K562 (cell line): ENCODE measurements at regions not wholly inside any gene's neighbourhood (a gene's known extent, or its start where the extent isn't known, plus 50 kb on each side); places are given as distances from the start of the nearest gene placed in this dataset.

Experiments used
- ATF3 ChIP-seq, 2 experiments: fragments of 450-650 bp in 1 of 2; sonication (generic) in 1 of 2; formaldehyde crosslinking in 1 of 2; IDR thresholded peaks in 1 of 2; conservative IDR thresholded peaks in 1 of 2; 2 replicates each; pipeline versions ENCODE4 v1.6.1 to v1.8.1; 2016 to 2023; ENCODE audit warnings: mild to moderate bottlenecking in 2 of 2, moderate library complexity in 2 of 2, inconsistent platforms in 1 of 2, missing genetic modification reagents in 1 of 2
- CBX3 ChIP-seq, 2 experiments: IDR thresholded peaks; 1 replicate in 1 of 2; 2 replicates in 1 of 2; pipeline ENCODE4 v1.6.1; 2012; ENCODE audit warnings: inconsistent platforms in 2 of 2, low read length in 2 of 2, borderline replicate concordance in 1 of 2, control low read depth in 1 of 2
- CREB3 ChIP-seq: fragments of 450-650 bp; conservative IDR thresholded peaks from 2 replicates; pipeline ENCODE4 v1.6.1; 2016; ENCODE audit warnings: missing genetic modification characterization, low read depth, mild to moderate bottlenecking, missing compliant biosample characterization, moderate library complexity
- CREM ChIP-seq: IDR thresholded peaks from 2 replicates; pipeline ENCODE4 v1.6.1; 2014; ENCODE audit warnings: antibody characterized with exemption, low read depth
- EHMT2 ChIP-seq: fragments of 450-650 bp; IDR thresholded peaks from 2 replicates; pipeline ENCODE4 v1.6.1; 2018; ENCODE audit warnings: antibody characterized with exemption
- HINFP ChIP-seq: fragments of 450-650 bp; conservative IDR thresholded peaks from 2 replicates; pipeline ENCODE4 v1.6.1; 2016; ENCODE audit warnings: missing genetic modification characterization, low read depth, mild to moderate bottlenecking, control low read depth, missing compliant biosample characterization
- JUNB ChIP-seq: fragments of 450-650 bp; formaldehyde crosslinking; conservative IDR thresholded peaks from 2 replicates; pipeline ENCODE4 v1.4.0; 2020; ENCODE audit warnings: mild to moderate bottlenecking
- LEF1 ChIP-seq: fragments of 450-650 bp; IDR thresholded peaks from 2 replicates; pipeline ENCODE4 v1.6.1; 2016; ENCODE audit warnings: mild to moderate bottlenecking
- MEF2D ChIP-seq: conservative IDR thresholded peaks from 2 replicates; pipeline ENCODE4 v1.6.1; 2016; ENCODE audit warnings: low read depth, missing genetic modification characterization, missing compliant biosample characterization
- POLR2AphosphoS5 ChIP-seq: IDR thresholded peaks from 2 replicates; pipeline ENCODE4 v1.6.1; 2011; ENCODE audit warnings: mild to moderate bottlenecking, low read depth, low read length, moderate library complexity; ENCODE audit not compliant: control insufficient read depth, insufficient read depth
- PTRF ChIP-seq: fragments of 450-650 bp; IDR thresholded peaks from 2 replicates; pipeline ENCODE4 v1.6.1; 2016; ENCODE audit warnings: mild to moderate bottlenecking, missing genetic modification characterization, missing compliant biosample characterization
- PTTG1 ChIP-seq: fragments of 450-650 bp; IDR thresholded peaks from 2 replicates; pipeline ENCODE4 v1.6.1; 2016; ENCODE audit warnings: low read depth, mild to moderate bottlenecking, missing genetic modification characterization, missing compliant biosample characterization
- RAD51 ChIP-seq: fragments of 450-650 bp; IDR thresholded peaks from 2 replicates; pipeline ENCODE4 v1.7.1; 2016; ENCODE audit warnings: low read depth, mild to moderate bottlenecking, borderline replicate concordance
- SOX6 ChIP-seq: fragments of 450-650 bp; IDR thresholded peaks from 2 replicates; pipeline ENCODE4 v1.6.1; 2014; ENCODE audit warnings: mild to moderate bottlenecking
- STAT5A ChIP-seq: IDR thresholded peaks from 2 replicates; pipeline ENCODE4 v1.6.1; 2012; ENCODE audit warnings: low read length, inconsistent platforms, borderline replicate concordance
- TCF3 ChIP-seq: sonication (generic); formaldehyde crosslinking; IDR thresholded peaks from 2 replicates; pipeline ENCODE4 v1.4.0; 2020; ENCODE audit warnings: mild to moderate bottlenecking, missing genetic modification reagents
- TRIM24 ChIP-seq, 2 experiments: fragments of 450-650 bp; IDR thresholded peaks; 2 replicates each; pipeline ENCODE4 v1.6.1; 2016
- ZNF41 ChIP-seq: fragments of 250-450 bp; sonication (Bioruptor Pico); conservative IDR thresholded peaks from 2 replicates; pipeline ENCODE4 v1.4.0; 2020; ENCODE audit warnings: mild to moderate bottlenecking
- ZNF584 ChIP-seq: fragments of 200-800 bp; sonication (Bioruptor generic); IDR thresholded peaks from 2 replicates; pipeline ENCODE4 v1.6.1; 2016; ENCODE audit warnings: low read depth, mild to moderate bottlenecking, missing genetic modification characterization, missing compliant biosample characterization
- TF ChIP-seq, protein P1 (sequence below): fragments of 450-650 bp; IDR thresholded peaks from 2 replicates; pipeline ENCODE4 v1.6.1; 2016
- TF ChIP-seq, protein P2 (sequence below), 2 experiments: fragments of 450-650 bp; conservative IDR thresholded peaks; 2 replicates each; pipeline ENCODE4 v1.6.1; 2017; ENCODE audit warnings: mild to moderate bottlenecking in 2 of 2, moderate library complexity in 2 of 2

- TF ChIP-seq MEF2D (tag) (0 out of 2 replicates have a peak, but pooled peaks have one; percentile 46), JUNB (CRISPR knock-in tag) (no peak), ZNF41 (CRISPR knock-in tag) (0 out of 2 replicates have a peak, but pooled peaks have one; percentile 12), EHMT2 (peak; percentile 47; the same call in 1 of the 2 replicates), RAD51 (peak; percentile 22; the same call in 1 of the 2 replicates), ZNF584 (CRISPR knock-in tag) (peak; percentile 66; the same call in 1 of the 2 replicates), TRIM24 (IDR thresholded peaks at IDR 0.05) (peak; percentile 59 to 71; a peak in 3 of 4 replicates), HINFP (tag) (peak; percentile 62), PTTG1 (tag) (0 out of 2 replicates have a peak, but pooled peaks have one; percentile 19), ATF3 (IDR thresholded peaks at IDR 0.05) (peak; percentile 93), ATF3 (CRISPR knock-in tag; conservative IDR thresholded peaks at IDR 0.05) (peak; percentile 92), LEF1 (peak; percentile 55; the same call in 1 of the 2 replicates), CREM (0 out of 2 replicates have a peak, but pooled peaks have one; percentile 31), POLR2AphosphoS5 (no peak), TCF3 (CRISPR knock-in tag) (peak; percentile 11; the same call in 1 of the 2 replicates), CREB3 (tag) (peak; percentile 51), STAT5A (0 out of 2 replicates have a peak, but pooled peaks have one; percentile 27), PTRF (tag) (0 out of 2 replicates have a peak, but pooled peaks have one; percentile 49), SOX6 (peak; percentile 41; the same call in 1 of the 2 replicates), CBX3 (IDR thresholded peaks at IDR 0.05; ENCODE audit: borderline replicate concordance in 1 of 2, low read length in 2 of 2) (peak in 1 of 2 experiments; percentile 62; a peak in 1 of 3 replicates)
- TF ChIP-seq, protein P1, sequence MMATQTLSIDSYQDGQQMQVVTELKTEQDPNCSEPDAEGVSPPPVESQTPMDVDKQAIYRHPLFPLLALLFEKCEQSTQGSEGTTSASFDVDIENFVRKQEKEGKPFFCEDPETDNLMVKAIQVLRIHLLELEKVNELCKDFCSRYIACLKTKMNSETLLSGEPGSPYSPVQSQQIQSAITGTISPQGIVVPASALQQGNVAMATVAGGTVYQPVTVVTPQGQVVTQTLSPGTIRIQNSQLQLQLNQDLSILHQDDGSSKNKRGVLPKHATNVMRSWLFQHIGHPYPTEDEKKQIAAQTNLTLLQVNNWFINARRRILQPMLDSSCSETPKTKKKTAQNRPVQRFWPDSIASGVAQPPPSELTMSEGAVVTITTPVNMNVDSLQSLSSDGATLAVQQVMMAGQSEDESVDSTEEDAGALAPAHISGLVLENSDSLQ: peak; percentile 23; the same call in 1 of the 2 replicates
- TF ChIP-seq, protein P2, sequence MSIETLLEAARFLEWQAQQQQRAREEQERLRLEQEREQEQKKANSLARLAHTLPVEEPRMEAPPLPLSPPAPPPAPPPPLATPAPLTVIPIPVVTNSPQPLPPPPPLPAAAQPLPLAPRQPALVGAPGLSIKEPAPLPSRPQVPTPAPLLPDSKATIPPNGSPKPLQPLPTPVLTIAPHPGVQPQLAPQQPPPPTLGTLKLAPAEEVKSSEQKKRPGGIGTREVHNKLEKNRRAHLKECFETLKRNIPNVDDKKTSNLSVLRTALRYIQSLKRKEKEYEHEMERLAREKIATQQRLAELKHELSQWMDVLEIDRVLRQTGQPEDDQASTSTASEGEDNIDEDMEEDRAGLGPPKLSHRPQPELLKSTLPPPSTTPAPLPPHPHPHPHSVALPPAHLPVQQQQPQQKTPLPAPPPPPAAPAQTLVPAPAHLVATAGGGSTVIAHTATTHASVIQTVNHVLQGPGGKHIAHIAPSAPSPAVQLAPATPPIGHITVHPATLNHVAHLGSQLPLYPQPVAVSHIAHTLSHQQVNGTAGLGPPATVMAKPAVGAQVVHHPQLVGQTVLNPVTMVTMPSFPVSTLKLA (conservative IDR thresholded peaks at IDR 0.05): peak in 1 of 2 experiments; percentile 33; a peak in 3 of 4 replicates
These were observed 174.1 kb upstream of the ETV3 start (continued) for GRCh38 chr1:157312082-157312812.
